Activated T-helper 1 cell treated with anti-CD3 and anti-CD28 coated beads, Interleukin-2, amount 50 U/mL, for 16 hours (primary cell): ENCODE measurements at regions not wholly inside any gene's neighbourhood (a gene's known extent, or its start where the extent isn't known, plus 50 kb on each side); places are given as distances from the start of the nearest gene placed in this dataset.
"Not testable (repeated sequence)": the region's sequence is repeated elsewhere in the genome, so short reads cannot be mapped to it uniquely, and the experiment has no call there.

ENCODE experiments used
- DNase-seq, 2 donors: peaks; one replicate each; pipeline ENCODE4 v3.0.0-alpha.2; 2020; ENCODE audit warnings: low read depth in 1 of 2, low spot score in 1 of 2

- not testable (repeated sequence) for DNase-seq
Measured at GRCh38 chr17:20840987-20841865, 201.6 kb downstream of the USP22 start.

- DNase-seq = not testable (repeated sequence)
Measured at GRCh38 chr17:20842012-20842411, 200.8 kb downstream of the USP22 start.

GRCh38 chr17:20843261-20843660, 199.6 kb downstream of the USP22 start:
- not testable (repeated sequence) for DNase-seq

GRCh38 chr17:20843799-20844553, 198.8 kb downstream of the USP22 start:
- DNase-seq = not testable (repeated sequence)

- not testable (repeated sequence) for DNase-seq
Measured at GRCh38 chr17:20848869-20849443, 193.9 kb downstream of the USP22 start.

- DNase-seq = not testable (repeated sequence)
Measured at GRCh38 chr17:20851591-20852238, 191.1 kb downstream of the USP22 start.

GRCh38 chr17:20852239-20852989, 190.4 kb downstream of the USP22 start:
- no peak for DNase-seq

- no peak for DNase-seq
Measured at GRCh38 chr17:20852990-20853370, 189.8 kb downstream of the USP22 start.

GRCh38 chr17:20855910-20856470, 186.8 kb downstream of the USP22 start:
- not testable (repeated sequence) for DNase-seq

- DNase-seq = not testable (repeated sequence)
Measured at GRCh38 chr17:20866444-20867209, 176.2 kb downstream of the USP22 start.

GRCh38 chr17:20867436-20867937, 175.3 kb downstream of the USP22 start:
- not testable (repeated sequence) for DNase-seq

- not testable (repeated sequence) for DNase-seq
Measured at GRCh38 chr17:20867938-20868661, 174.7 kb downstream of the USP22 start.

GRCh38 chr17:20868662-20869007, 174.2 kb downstream of the USP22 start:
- not testable (repeated sequence) for DNase-seq

GRCh38 chr17:20873173-20873572, 169.6 kb downstream of the USP22 start:
- not testable (repeated sequence) for DNase-seq

GRCh38 chr17:20873688-20874328, 169.0 kb downstream of the USP22 start:
- not testable (repeated sequence) for DNase-seq

- DNase-seq = not testable (repeated sequence)
Measured at GRCh38 chr17:20877384-20877783, 165.4 kb downstream of the USP22 start.

- no peak for DNase-seq
Measured at GRCh38 chr17:20890338-20890737, 152.5 kb downstream of the USP22 start.

- DNase-seq = not testable (repeated sequence)
Measured at GRCh38 chr17:20895426-20895825, 147.4 kb downstream of the USP22 start.
